GM12872 (cell line): ENCODE measurements at regions not wholly inside any gene's neighbourhood (a gene's known extent, or its start where the extent isn't known, plus 50 kb on each side); places are given as distances from the start of the nearest gene placed in this dataset.

ENCODE experiments used
- TF ChIP-seq, protein P1 (sequence below): IDR thresholded peaks from 3 replicates; pipeline ENCODE4 v1.5.1; 2011; ENCODE audit warnings: low read depth, mild to moderate bottlenecking, low read length, moderate library complexity; ENCODE audit not compliant: insufficient read depth

DNA sequence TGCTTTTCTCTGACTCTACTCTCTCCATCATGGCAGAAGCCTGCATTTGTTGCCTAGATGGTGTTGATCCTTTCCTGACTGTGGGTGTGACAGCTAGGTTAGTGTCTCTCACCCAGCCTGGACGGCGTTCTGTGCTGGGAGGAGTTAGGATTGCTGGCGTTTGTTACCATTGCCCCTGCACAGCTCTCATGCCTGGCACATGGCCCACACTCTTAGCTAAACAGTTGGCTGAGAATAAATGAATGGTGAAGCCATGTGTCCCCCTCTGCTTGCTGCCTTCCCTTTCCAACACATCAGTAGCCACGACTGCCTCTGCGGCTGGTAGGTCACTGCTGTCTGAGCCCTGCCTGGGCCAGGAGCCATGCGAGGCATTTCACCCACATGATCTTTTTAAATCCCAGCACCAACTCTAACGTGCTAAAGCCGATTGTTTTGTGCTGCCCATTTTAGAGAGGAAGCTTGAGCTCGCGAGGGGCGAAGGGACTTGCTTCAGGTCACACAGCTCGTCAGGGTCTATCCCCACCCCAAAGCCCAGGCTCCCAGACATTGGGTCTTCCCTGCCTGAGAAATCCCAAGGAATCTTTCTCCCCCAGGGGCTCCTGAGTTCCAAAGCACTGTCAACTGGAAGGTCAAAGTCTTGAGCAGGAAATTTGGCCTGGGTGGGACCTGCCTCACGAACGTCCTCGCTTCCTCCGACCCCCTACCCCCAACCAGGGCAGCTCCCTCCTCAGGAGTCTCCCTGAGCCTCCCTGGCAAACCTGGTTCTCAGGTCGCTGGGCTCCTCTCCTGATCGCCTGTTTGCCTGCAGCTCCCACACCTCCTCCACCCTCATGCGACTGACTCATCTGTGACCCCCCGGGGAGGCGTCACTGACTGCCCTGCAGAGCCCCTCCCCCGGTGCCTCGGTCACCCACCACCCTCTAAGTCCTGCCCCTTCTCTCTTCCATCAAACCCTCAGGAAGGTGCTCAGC, 271.7 kb upstream of the C1orf174 start:
- TF ChIP-seq, protein P1, sequence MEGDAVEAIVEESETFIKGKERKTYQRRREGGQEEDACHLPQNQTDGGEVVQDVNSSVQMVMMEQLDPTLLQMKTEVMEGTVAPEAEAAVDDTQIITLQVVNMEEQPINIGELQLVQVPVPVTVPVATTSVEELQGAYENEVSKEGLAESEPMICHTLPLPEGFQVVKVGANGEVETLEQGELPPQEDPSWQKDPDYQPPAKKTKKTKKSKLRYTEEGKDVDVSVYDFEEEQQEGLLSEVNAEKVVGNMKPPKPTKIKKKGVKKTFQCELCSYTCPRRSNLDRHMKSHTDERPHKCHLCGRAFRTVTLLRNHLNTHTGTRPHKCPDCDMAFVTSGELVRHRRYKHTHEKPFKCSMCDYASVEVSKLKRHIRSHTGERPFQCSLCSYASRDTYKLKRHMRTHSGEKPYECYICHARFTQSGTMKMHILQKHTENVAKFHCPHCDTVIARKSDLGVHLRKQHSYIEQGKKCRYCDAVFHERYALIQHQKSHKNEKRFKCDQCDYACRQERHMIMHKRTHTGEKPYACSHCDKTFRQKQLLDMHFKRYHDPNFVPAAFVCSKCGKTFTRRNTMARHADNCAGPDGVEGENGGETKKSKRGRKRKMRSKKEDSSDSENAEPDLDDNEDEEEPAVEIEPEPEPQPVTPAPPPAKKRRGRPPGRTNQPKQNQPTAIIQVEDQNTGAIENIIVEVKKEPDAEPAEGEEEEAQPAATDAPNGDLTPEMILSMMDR, result no peak

DNA sequence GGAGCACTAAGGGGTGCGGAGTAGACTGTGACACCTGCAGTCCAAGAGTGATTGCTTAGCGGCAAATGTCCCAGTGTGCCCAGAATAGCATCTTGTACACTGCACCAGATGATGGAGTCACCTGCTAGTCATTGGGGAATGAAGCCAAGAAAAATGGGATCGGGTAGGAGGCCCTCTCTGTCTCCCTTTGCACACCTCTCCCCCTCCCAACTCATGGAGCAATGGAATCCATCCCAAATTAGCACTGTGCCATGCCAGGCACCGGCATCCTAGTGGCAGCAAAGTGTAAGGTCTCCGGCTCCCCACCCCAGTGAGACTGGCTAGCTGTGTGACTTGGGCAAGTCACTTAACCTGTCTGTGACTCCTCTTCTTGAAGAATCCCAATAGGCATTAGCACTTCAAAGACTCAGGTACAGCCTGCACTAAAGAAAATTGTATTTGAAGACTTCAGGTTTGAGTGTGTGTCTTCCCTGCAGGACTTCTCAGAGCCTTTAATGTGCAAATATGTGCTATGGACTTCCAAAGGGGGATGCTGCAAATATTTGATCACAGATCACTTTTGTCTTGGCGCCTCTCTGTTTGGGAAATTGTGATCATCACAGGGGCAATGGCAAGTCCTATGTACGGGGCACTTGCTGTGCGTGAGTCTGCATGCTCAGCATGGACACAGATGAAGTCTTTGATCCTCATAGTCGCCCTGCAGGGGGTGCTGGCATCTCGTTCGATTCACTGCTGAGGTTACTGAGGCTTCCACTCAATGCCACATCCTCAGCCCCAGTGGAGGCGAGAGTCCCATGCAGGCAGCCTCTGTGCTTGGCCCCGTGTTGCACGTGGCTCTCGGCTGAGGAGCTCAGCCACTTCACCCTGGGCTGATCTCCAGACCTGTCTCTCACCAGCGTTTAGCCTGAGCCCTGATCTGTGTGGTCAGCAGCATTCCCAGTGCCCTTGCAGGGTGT, 272.9 kb upstream of the C1orf174 start:
- TF ChIP-seq, protein P1, result peak; percentile 52; the same call in 2 of the 3 replicates

DNA sequence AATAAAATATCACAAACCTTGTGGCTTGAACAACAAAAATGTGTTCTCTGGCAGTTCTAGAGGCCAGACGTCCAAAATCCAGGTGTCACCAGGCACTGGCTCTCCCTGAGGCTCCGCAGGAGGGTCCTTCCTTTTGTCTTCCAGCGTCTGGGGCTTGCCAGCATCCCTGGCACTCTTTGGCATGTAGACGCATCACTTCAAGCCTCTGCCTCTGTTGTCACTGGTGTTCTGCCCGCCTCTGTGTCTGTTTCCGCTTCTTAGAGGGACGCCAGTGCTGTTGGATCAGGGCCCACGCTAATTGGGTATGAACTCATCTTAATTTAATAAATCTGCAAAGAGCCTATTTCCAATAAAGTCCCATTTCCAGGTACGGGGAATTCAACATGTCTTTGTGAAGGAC, 273.7 kb upstream of the C1orf174 start:
- TF ChIP-seq, protein P1, result no peak

DNA sequence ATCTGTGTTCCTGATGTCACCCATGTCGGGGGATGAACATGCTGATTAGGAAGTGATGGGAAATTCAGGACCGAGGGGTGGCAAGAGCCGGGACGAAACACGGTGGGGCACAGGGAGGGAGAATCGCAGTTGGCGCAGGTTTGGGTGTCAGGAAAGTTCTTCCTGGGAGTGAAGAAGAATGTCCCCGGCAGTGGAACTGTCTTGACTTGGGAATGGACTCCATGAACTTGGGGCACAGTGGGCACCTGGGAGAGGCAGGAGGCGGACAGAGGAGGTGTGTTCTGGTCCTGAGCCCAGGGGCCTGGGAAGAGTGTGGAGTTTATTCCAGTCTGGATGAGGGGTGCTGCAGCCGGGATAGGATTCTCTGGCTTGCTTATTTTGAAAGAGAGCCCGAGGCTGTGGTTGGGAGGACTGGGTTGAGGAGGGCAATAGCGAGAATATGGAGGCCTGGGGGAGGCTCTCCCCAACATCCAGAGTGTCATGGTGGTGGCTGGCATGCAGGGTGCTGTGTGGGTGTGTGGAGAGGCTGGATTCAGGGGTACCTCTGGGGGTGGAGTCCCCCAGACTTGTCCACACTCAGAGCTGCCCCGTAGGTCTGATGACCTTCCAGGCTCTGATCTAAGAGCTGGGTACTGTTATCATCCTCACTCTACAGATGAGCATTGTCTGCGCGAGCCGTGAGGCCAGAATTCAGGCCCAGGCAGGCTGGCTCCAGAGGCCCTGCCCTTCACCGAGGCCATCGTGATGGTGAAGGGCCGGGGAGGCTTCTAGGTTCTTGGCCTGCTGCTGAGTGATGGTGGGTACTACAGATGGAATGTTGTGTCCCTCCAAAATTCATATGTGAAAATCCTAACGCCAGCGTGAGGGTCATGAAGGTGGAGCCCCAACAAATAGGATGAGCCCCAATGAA, 274.5 kb upstream of the C1orf174 start:
- TF ChIP-seq, protein P1, result no peak

DNA sequence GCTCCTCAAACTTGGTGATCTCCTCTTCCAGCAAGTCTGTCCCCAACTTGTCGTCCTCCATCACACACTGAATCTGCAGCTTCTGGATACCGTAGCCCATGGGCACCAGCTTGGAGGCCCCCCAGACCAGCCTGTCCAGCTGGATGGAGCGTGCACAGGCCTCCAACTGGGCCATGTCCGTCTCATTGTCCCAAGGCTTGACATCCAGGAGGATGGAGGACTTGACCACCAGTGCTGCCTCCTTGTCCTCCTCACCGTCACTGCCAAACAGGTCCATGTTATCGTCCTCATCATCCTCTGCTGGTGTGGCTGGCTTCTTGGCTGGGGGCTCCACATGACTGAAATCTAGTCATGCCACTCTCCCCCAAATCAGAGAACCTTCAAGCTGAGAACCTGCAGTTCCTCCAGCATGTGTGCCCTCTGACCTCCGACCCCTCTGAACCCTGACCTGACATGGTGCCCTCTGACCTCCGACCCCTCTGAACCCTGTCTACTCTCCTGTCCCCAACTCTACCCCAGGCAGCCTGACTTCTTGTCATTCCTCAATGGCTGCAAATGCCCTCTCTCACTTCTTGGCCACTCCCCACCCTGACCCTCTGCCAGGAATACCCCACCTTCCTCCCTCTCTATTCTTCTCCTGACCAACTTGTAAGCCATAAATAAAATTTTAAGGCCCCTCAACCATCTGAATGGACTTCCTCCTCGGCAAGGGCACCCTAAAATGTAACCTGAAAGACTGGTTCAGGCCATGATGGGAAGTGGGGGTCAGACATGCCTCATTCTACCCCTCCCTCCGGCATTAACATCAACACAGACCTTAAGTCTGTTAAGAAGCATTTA, 275.7 kb upstream of the C1orf174 start:
- TF ChIP-seq, protein P1, result no peak

DNA sequence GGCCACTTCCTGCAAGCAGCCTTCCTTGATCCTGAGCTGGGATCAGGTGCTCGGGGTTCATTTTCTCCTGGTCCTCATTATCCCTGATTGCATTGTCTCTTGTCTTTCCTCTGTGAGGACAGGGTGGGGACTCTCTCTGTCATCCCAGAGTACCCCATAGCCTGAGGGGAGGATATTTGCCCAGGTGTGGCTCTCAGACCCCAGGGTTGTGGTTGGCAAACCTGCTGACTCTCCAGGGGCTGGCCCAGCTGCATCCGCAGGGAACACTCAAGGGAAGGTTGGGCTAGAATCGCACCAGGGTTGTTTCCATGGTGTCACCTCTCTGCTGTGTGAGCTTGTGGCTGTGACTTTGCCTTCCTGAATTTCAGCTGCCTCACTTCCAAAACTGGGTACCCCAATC, 276.8 kb upstream of the C1orf174 start:
- TF ChIP-seq, protein P1, result no peak
